ENCODE measurements at regions not wholly inside any gene's neighbourhood (a gene's known extent, or its start where the extent isn't known, plus 50 kb on each side); places are given as distances from the start of the nearest gene placed in this dataset.
"Not testable (repeated sequence)": the region's sequence is repeated elsewhere in the genome, so short reads cannot be mapped to it uniquely, and the experiment has no call there.

- in situ Hi-C loops (cut with HindIII; ENCODE audit: low sequenced_read_pairs); DNase-seq (ENCODE audit: low read depth); H3K4me3 ChIP-seq (ENCODE audit: low read depth, low read length): not testable (repeated sequence)
These were observed 54.1 kb upstream of the NBPF9 start for GRCh38 chr1:149157409-149157808.

GRCh38 chr1:149158308-149158707 is 55.0 kb upstream of the NBPF9 start:
- in situ Hi-C loops (cut with HindIII; ENCODE audit: low sequenced_read_pairs); H3K4me3 ChIP-seq (ENCODE audit: low read depth, low read length); DNase-seq (ENCODE audit: low read depth): not testable (repeated sequence)

GRCh38 chr1:149163063-149163444 is 59.7 kb upstream of the NBPF9 start:
- DNase-seq (ENCODE audit: low read depth); in situ Hi-C loops (cut with HindIII; ENCODE audit: low sequenced_read_pairs): not testable (repeated sequence)
- H3K4me3 ChIP-seq (ENCODE audit: low read depth, low read length), result peak overlapping the region; percentile 7

GRCh38 chr1:149174765-149175164 is 71.4 kb upstream of the NBPF9 start:
- DNase-seq (ENCODE audit: low read depth); in situ Hi-C loops (cut with HindIII; ENCODE audit: low sequenced_read_pairs): not testable (repeated sequence)
- peak overlapping the region; percentile 19 for H3K4me3 ChIP-seq (ENCODE audit: low read depth, low read length)

GRCh38 chr1:149175812-149176211 is 72.5 kb upstream of the NBPF9 start:
- peak overlapping the region; percentile 29 for H3K4me3 ChIP-seq (ENCODE audit: low read depth, low read length)
- in situ Hi-C loops (cut with HindIII; ENCODE audit: low sequenced_read_pairs); DNase-seq (ENCODE audit: low read depth): not testable (repeated sequence)

GRCh38 chr1:149176453-149177316 is 73.3 kb upstream of the NBPF9 start:
- in situ Hi-C loops (cut with HindIII; ENCODE audit: low sequenced_read_pairs); DNase-seq (ENCODE audit: low read depth): not testable (repeated sequence)
- H3K4me3 ChIP-seq (ENCODE audit: low read depth, low read length), result peak overlapping the region; percentile 48

- DNase-seq (ENCODE audit: low read depth); H3K4me3 ChIP-seq (ENCODE audit: low read depth, low read length); in situ Hi-C loops (cut with HindIII; ENCODE audit: low sequenced_read_pairs): not testable (repeated sequence)
These were observed 87.4 kb upstream of the NBPF9 start for GRCh38 chr1:149190742-149191141.

GRCh38 chr1:149196651-149197050 is 93.3 kb upstream of the NBPF9 start:
- in situ Hi-C loops (cut with HindIII; ENCODE audit: low sequenced_read_pairs); DNase-seq (ENCODE audit: low read depth); H3K4me3 ChIP-seq (ENCODE audit: low read depth, low read length): not testable (repeated sequence)

- H3K4me3 ChIP-seq (ENCODE audit: low read depth, low read length); DNase-seq (ENCODE audit: low read depth); in situ Hi-C loops (cut with HindIII; ENCODE audit: low sequenced_read_pairs): not testable (repeated sequence)
These were observed 97.2 kb upstream of the NBPF9 start for GRCh38 chr1:149200567-149200966.

- DNase-seq (ENCODE audit: low read depth); H3K4me3 ChIP-seq (ENCODE audit: low read depth, low read length); in situ Hi-C loops (cut with HindIII; ENCODE audit: low sequenced_read_pairs): not testable (repeated sequence)
These were observed 98.9 kb upstream of the NBPF9 start for GRCh38 chr1:149202283-149202682.

- DNase-seq (ENCODE audit: low read depth); H3K4me3 ChIP-seq (ENCODE audit: low read depth, low read length); in situ Hi-C loops (cut with HindIII; ENCODE audit: low sequenced_read_pairs): not testable (repeated sequence)
These were observed 101.0 kb upstream of the NBPF9 start for GRCh38 chr1:149204396-149204795.

- DNase-seq (ENCODE audit: low read depth); in situ Hi-C loops (cut with HindIII; ENCODE audit: low sequenced_read_pairs); H3K4me3 ChIP-seq (ENCODE audit: low read depth, low read length): not testable (repeated sequence)
These were observed 105.5 kb upstream of the NBPF9 start for GRCh38 chr1:149208836-149209235.

- H3K4me3 ChIP-seq (ENCODE audit: low read depth, low read length); in situ Hi-C loops (cut with HindIII; ENCODE audit: low sequenced_read_pairs); DNase-seq (ENCODE audit: low read depth): not testable (repeated sequence)
These were observed 108.5 kb upstream of the NBPF9 start for GRCh38 chr1:149211757-149212420.

- DNase-seq (ENCODE audit: low read depth); in situ Hi-C loops (cut with HindIII; ENCODE audit: low sequenced_read_pairs); H3K4me3 ChIP-seq (ENCODE audit: low read depth, low read length): not testable (repeated sequence)
These were observed 109.6 kb upstream of the NBPF9 start for GRCh38 chr1:149212946-149213345.

- H3K4me3 ChIP-seq (ENCODE audit: low read depth, low read length); DNase-seq (ENCODE audit: low read depth); in situ Hi-C loops (cut with HindIII; ENCODE audit: low sequenced_read_pairs): not testable (repeated sequence)
These were observed 110.3 kb upstream of the NBPF9 start for GRCh38 chr1:149213673-149214072.

GRCh38 chr1:149218080-149218988 is 115.0 kb upstream of the NBPF9 start:
- DNase-seq (ENCODE audit: low read depth); in situ Hi-C loops (cut with HindIII; ENCODE audit: low sequenced_read_pairs): not testable (repeated sequence)

GRCh38 chr1:149219539-149219938 is 116.2 kb upstream of the NBPF9 start:
- in situ Hi-C loops (cut with HindIII; ENCODE audit: low sequenced_read_pairs); DNase-seq (ENCODE audit: low read depth); H3K4me3 ChIP-seq (ENCODE audit: low read depth, low read length): not testable (repeated sequence)

More at GRCh38 chr1:149218080-149218988, 115.0 kb upstream of the NBPF9 start:
- H3K4me3 ChIP-seq (ENCODE audit: low read depth, low read length), result not testable (repeated sequence)
